ENCODE measurements at regions not wholly inside any gene's neighbourhood (a gene's known extent, or its start where the extent isn't known, plus 50 kb on each side); places are given as distances from the start of the nearest gene placed in this dataset.

DNA sequence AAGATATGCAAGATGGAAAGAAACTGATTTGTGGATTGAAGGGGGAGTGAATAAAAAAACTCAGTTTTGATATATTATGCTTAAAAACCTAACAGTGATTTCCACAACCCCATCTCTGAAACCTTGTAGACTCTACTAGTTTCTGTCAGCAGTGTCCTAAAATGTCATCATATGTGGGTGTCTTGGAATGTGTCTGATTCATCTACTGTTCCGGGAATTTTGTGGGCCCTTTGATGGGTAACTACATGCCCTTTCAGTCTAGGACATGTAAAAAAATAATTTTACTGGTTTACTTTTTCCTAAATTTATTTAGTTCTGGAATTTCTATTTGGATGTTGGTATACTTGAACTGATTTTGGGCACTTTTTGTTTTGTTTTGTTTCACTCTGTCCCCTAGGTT is 118.9 kb upstream of the NMUR2 start:
- TF ChIP-seq, protein P1, sequence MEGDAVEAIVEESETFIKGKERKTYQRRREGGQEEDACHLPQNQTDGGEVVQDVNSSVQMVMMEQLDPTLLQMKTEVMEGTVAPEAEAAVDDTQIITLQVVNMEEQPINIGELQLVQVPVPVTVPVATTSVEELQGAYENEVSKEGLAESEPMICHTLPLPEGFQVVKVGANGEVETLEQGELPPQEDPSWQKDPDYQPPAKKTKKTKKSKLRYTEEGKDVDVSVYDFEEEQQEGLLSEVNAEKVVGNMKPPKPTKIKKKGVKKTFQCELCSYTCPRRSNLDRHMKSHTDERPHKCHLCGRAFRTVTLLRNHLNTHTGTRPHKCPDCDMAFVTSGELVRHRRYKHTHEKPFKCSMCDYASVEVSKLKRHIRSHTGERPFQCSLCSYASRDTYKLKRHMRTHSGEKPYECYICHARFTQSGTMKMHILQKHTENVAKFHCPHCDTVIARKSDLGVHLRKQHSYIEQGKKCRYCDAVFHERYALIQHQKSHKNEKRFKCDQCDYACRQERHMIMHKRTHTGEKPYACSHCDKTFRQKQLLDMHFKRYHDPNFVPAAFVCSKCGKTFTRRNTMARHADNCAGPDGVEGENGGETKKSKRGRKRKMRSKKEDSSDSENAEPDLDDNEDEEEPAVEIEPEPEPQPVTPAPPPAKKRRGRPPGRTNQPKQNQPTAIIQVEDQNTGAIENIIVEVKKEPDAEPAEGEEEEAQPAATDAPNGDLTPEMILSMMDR (IDR thresholded peaks at IDR 0.05): no peak
- TF ChIP-seq POLR2A (IDR thresholded peaks at IDR 0.05): no peak

Measured in lower leg skin (tissue), 3 donors.